DMS79 treated with DMSO at 0.1 percent for 48 hours (cell line): ENCODE measurements at regions not wholly inside any gene's neighbourhood (a gene's known extent, or its start where the extent isn't known, plus 50 kb on each side); places are given as distances from the start of the nearest gene placed in this dataset.

Experiments used
- DNase-seq: peaks from one replicate; lab custom pipeline; 2025; lab: John Stamatoyannopoulos, UW

- no peak for DNase-seq
These were observed 71.0 kb downstream of the RFLNA start for GRCh38 chr12:124365726-124366430.
